SJCRH30 (cell line): ENCODE measurements at regions not wholly inside any gene's neighbourhood (a gene's known extent, or its start where the extent isn't known, plus 50 kb on each side); places are given as distances from the start of the nearest gene placed in this dataset.

Experiments
- DNase-seq, 2 experiments: peaks; one replicate each; pipeline ENCODE4 v3.0.0-alpha.2; 2015 to 2020
- H3K27ac ChIP-seq: fragments of 250-450 bp; sonication (Bioruptor Pico); 2 replicates; pipeline ENCODE4 v1.5.1; 2020; ENCODE audit warnings: mild to moderate bottlenecking, moderate library complexity
- H3K27me3 ChIP-seq: fragments of 250-450 bp; sonication (Bioruptor Pico); 2 replicates; pipeline ENCODE4 v1.5.1; 2020; ENCODE audit warnings: mild to moderate bottlenecking, moderate library complexity
- H3K36me3 ChIP-seq: fragments of 250-450 bp; sonication (Bioruptor Pico); 2 replicates; pipeline ENCODE4 v1.5.1; 2020; ENCODE audit warnings: mild to moderate bottlenecking, moderate library complexity
- H3K4me1 ChIP-seq: fragments of 250-450 bp; sonication (Bioruptor Pico); 2 replicates; pipeline ENCODE4 v1.5.1; 2020; ENCODE audit warnings: mild to moderate bottlenecking, moderate library complexity
- H3K4me3 ChIP-seq: fragments of 250-450 bp; sonication (Bioruptor Pico); 2 replicates; pipeline ENCODE4 v1.5.1; 2020; ENCODE audit warnings: mild to moderate bottlenecking, moderate library complexity
- H3K9me3 ChIP-seq: fragments of 250-450 bp; sonication (Bioruptor Pico); replicated peaks from 2 replicates; pipeline ENCODE4 v1.5.1; 2020; ENCODE audit warnings: mild to moderate bottlenecking, moderate library complexity

GRCh38 chr2:133780997-133781513 lies 212.8 kb upstream of the NCKAP5 start:
- H3K9me3 ChIP-seq = peaks cover 2% of the 10 kb centered on the region; the same call in 1 of the 2 replicates
- H3K27me3 ChIP-seq = peaks cover 12% of the 10 kb centered on the region; the same call in 1 of the 2 replicates
- H3K4me1 ChIP-seq = no peaks in the 10 kb centered on the region

GRCh38 chr2:133787207-133787606 lies 218.9 kb upstream of the NCKAP5 start:
- Histone ChIP-seq H3K4me1 (no peaks in the 10 kb centered on the region), H3K27ac (no peak overlapping the region), H3K9me3 (peaks cover 2% of the 10 kb centered on the region; the same call in 1 of the 2 replicates), H3K4me3 (no peak overlapping the region), H3K36me3 (no peaks in the 10 kb centered on the region), H3K27me3 (0 out of 2 replicates have a peak, but pooled peaks cover 5% of the 10 kb centered on the region)
- no peak for DNase-seq

More at GRCh38 chr2:133780997-133781513, 212.8 kb upstream of the NCKAP5 start:
- no peak for DNase-seq
- Histone ChIP-seq H3K36me3 (no peaks in the 10 kb centered on the region), H3K4me3 (no peak overlapping the region), H3K27ac (no peak overlapping the region)

- Histone ChIP-seq H3K9me3 (peaks cover 2% of the 10 kb centered on the region; the same call in 1 of the 2 replicates), H3K27ac (no peak overlapping the region), H3K36me3 (no peaks in the 10 kb centered on the region), H3K27me3 (0 out of 2 replicates have a peak, but pooled peaks cover 5% of the 10 kb centered on the region), H3K4me3 (no peak overlapping the region), H3K4me1 (no peaks in the 10 kb centered on the region)
- no peak for DNase-seq
Observed at GRCh38 chr2:133787651-133788050, 219.4 kb upstream of the NCKAP5 start.

DNA sequence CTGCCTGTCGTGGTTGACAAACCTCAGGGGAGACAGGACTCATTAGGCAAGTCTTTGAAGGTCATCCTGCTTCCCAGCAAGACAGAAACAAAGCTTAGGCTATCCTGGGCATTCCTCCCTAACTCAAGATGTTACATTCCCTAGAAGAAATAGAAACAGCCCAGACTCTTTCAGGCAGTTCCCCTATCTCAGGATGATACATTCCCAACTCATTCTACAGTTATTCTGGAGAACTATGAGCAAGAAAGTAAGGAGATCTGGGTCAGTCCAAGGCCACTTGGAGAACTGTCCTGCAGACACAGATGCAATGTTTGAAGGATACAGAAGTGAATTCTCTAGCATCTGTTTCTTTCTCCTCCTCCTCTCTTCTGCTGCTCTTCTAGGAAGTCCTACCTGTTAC lies 220.1 kb upstream of the NCKAP5 start:
- Histone ChIP-seq H3K36me3 (no peaks in the 10 kb centered on the region), H3K27me3 (0 out of 2 replicates have a peak, but pooled peaks cover 5% of the 10 kb centered on the region), H3K27ac (no peak overlapping the region), H3K9me3 (peaks cover 2% of the 10 kb centered on the region; the same call in 1 of the 2 replicates), H3K4me3 (no peak overlapping the region), H3K4me1 (no peaks in the 10 kb centered on the region)
- DNase-seq = no peak

- no peaks in the 10 kb centered on the region for H3K4me1 ChIP-seq
- H3K27ac ChIP-seq = no peak overlapping the region
- DNase-seq = no peak
- H3K9me3 ChIP-seq = peaks cover 2% of the 10 kb centered on the region; the same call in 1 of the 2 replicates
- H3K36me3 ChIP-seq = no peaks in the 10 kb centered on the region
- H3K27me3 ChIP-seq = 0 out of 2 replicates have a peak, but pooled peaks cover 5% of the 10 kb centered on the region
- H3K4me3 ChIP-seq = no peak overlapping the region
Observed at GRCh38 chr2:133789743-133790142, 221.5 kb upstream of the NCKAP5 start.

- Histone ChIP-seq H3K4me3 (no peak overlapping the region), H3K27ac (no peak overlapping the region), H3K36me3 (no peaks in the 10 kb centered on the region), H3K27me3 (0 out of 2 replicates have a peak, but pooled peaks cover 5% of the 10 kb centered on the region), H3K9me3 (no peaks in the 10 kb centered on the region; the same call in 1 of the 2 replicates), H3K4me1 (no peaks in the 10 kb centered on the region)
- no peak for DNase-seq
Observed at GRCh38 chr2:133790711-133791110, 222.4 kb upstream of the NCKAP5 start.

- H3K36me3 ChIP-seq = no peaks in the 10 kb centered on the region
- H3K4me1 ChIP-seq = no peaks in the 10 kb centered on the region
- H3K9me3 ChIP-seq = no peaks in the 10 kb centered on the region; the same call in 1 of the 2 replicates
- H3K4me3 ChIP-seq = no peak overlapping the region
- no peak overlapping the region for H3K27ac ChIP-seq
- DNase-seq = no peak
- H3K27me3 ChIP-seq = 0 out of 2 replicates have a peak, but pooled peaks cover 5% of the 10 kb centered on the region
Observed at GRCh38 chr2:133791191-133791590, 222.9 kb upstream of the NCKAP5 start.

DNA sequence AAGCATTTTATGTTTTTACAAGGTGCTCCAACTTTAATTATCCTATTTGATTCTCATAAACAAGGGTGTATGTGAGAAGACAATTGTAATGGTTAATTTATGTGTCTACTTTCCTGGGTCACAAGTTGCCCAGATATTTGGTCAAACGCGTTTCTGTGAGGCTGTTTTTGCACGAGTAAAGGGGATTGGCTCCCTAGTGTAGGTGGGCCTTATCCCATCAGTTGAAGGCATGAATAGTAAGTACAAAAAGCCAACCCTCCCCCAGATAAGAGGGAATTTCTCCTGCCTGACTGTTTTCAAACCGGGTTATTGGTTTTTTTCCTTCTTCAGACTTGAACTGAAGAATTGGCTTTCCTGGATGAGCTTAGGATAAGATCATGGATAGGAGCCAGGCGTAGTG lies 224.0 kb upstream of the NCKAP5 start:
- Histone ChIP-seq H3K27me3 (0 out of 2 replicates have a peak, but pooled peaks cover 5% of the 10 kb centered on the region), H3K27ac (no peak overlapping the region), H3K9me3 (no peaks in the 10 kb centered on the region; the same call in 1 of the 2 replicates), H3K36me3 (no peaks in the 10 kb centered on the region), H3K4me3 (no peak overlapping the region), H3K4me1 (no peaks in the 10 kb centered on the region)
- DNase-seq = no peak

DNA sequence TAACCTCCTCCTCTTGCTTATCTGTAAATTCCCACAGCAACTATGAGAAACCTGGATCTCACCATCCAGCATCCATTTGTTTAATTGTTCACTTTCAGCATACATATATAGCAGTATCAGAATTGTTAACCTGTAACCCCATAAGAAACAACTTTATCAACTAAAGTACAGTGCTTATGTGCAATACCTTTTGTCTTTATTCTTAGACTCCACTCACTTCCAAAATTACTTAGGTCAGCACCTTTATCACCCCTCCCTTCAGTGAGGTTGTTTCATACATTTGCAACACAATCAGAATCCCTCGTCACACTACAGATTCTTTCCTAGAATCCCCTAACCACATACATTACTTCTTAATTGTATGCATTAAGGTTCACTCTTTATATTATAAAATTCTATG lies 225.9 kb upstream of the NCKAP5 start:
- DNase-seq = no peak
- H3K9me3 ChIP-seq = no peaks in the 10 kb centered on the region; the same call in 1 of the 2 replicates

GRCh38 chr2:133801946-133802345 lies 233.7 kb upstream of the NCKAP5 start:
- no peak overlapping the region for H3K27ac ChIP-seq
- no peak for DNase-seq
- no peaks in the 10 kb centered on the region for H3K4me1 ChIP-seq
- H3K36me3 ChIP-seq = no peaks in the 10 kb centered on the region
- no peak overlapping the region for H3K4me3 ChIP-seq
- no peaks in the 10 kb centered on the region for H3K9me3 ChIP-seq
- H3K27me3 ChIP-seq = no peaks in the 10 kb centered on the region

More for the DNA sequence above, 225.9 kb upstream of the NCKAP5 start:
- H3K27ac ChIP-seq = no peak overlapping the region
- no peak overlapping the region for H3K4me3 ChIP-seq
- 0 out of 2 replicates have a peak, but pooled peaks cover 5% of the 10 kb centered on the region for H3K27me3 ChIP-seq
- H3K36me3 ChIP-seq = no peaks in the 10 kb centered on the region
- H3K4me1 ChIP-seq = no peaks in the 10 kb centered on the region

DNA sequence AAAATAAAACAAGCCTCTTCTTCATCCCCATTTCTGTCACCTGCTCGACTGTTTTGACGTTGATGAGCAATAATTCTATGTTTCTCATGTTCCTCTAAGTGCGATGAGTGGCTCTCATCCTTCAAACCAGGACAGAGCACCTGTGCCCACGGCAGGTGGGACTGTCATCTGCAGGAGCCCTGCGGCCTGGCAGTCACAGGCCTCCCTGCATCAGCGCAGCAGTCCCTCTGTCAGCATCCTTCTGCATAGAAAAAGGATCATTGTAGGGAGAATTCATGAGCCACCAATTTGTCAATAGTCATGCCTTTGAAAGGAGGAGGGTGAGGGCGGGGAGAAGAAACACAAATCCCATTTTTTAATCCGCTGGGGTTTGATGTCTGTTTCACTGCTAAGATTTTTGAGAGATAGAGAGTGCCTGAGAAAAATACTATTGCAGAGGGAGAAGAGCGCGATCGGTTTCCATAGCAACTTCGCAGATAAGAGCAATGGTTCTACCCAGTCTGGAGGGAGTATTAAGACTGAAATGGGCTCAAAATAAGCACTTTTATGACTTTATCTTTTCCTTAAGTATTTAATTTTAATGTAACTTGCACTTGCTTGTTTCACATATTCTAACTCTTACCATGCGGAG lies 234.3 kb upstream of the NCKAP5 start:
- Histone ChIP-seq H3K27me3 (no peaks in the 10 kb centered on the region), H3K4me1 (no peaks in the 10 kb centered on the region), H3K36me3 (no peaks in the 10 kb centered on the region), H3K27ac (no peak overlapping the region), H3K9me3 (no peaks in the 10 kb centered on the region), H3K4me3 (no peak overlapping the region)
- DNase-seq = no peak

DNA sequence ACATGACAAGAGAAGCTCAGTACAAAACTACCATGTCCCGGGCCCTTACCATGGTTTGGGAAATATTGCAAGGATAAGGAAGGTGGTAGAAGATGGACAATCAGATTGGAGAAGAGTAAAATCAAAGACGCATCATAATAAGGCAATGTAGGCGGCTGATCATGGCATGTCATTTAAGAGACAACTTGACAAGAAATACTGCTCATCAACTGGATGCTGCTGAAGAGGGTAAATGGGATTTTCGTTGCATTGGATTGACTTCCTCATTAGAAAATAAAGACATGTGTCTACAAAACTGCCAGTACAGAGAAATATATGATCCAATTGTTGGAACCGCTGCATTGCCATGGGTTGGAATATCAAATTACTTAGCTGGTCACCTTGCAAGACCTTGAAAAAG lies 238.3 kb upstream of the NCKAP5 start:
- no peaks in the 10 kb centered on the region for H3K4me1 ChIP-seq
- H3K27ac ChIP-seq = no peak overlapping the region

GRCh38 chr2:133809485-133809884 lies 241.2 kb upstream of the NCKAP5 start:
- no peaks in the 10 kb centered on the region for H3K9me3 ChIP-seq
- no peaks in the 10 kb centered on the region for H3K36me3 ChIP-seq
- no peak overlapping the region for H3K27ac ChIP-seq
- no peaks in the 10 kb centered on the region; the same call in 1 of the 2 replicates for H3K27me3 ChIP-seq
- H3K4me1 ChIP-seq = no peaks in the 10 kb centered on the region
- no peak for DNase-seq
- no peak overlapping the region for H3K4me3 ChIP-seq

More for the DNA sequence above, 238.3 kb upstream of the NCKAP5 start:
- Histone ChIP-seq H3K4me3 (no peak overlapping the region), H3K9me3 (no peaks in the 10 kb centered on the region), H3K36me3 (no peaks in the 10 kb centered on the region), H3K27me3 (no peaks in the 10 kb centered on the region; the same call in 1 of the 2 replicates)
- DNase-seq = no peak

DNA sequence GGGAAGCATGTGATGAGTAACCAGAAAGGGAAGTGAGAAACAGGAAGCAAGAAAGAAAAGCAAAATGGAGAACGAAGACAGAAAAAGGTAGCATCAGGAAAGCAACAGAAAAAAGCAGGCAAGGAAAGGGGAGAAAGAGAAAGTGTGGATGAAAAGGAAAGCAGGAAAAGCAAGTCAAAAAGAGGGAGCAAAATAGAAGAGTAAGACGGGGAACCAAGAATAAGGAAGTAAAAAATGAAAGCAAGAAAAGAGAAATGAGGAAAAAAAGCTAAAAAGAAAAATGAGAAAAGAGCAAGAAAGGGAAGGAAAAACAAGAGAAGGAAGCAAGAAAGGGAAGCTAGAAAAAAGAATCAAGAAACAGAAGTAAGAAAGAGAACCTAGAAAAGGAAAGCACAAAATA lies 242.3 kb upstream of the NCKAP5 start:
- no peaks in the 10 kb centered on the region; the same call in 1 of the 2 replicates for H3K27me3 ChIP-seq

DNA sequence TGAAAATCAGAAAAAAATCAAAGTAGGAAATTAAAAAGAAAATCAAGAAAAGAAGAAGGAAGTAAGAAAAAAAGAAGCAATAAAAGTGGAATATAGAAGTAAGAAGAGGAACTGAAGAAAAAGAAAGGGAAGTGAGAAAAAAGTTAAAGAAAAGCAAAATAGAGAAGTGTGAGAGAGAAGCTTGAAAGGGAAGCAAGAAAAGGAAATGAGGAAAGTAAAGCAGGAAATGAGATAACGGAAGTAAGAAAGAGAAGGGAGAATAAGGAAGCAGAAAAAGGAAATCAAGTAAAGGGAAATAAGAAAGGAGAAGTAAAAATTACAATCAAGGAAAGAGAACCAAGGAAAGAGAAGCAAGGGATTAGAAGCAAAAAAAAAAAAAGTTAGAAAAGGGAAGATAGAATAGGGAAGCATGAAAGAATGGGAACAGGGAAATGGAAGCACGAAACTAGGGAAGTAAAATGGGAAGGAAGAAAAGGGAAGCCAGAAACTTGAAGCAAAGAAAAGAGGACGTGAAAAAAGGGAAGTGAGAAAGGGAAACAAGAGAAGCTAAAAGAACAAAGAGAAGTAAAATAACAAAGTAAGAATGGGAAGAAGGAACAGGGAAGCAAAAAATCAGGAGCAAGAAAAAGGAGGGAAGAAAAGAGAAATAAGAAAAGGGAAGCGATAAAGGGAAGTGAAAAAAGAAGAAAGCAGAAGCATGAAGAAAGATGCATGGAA lies 243.3 kb upstream of the NCKAP5 start:
- H3K27me3 ChIP-seq = no peaks in the 10 kb centered on the region; the same call in 1 of the 2 replicates
- no peak for DNase-seq
- no peaks in the 10 kb centered on the region for H3K9me3 ChIP-seq
- H3K4me1 ChIP-seq = no peaks in the 10 kb centered on the region
- H3K27ac ChIP-seq = no peak overlapping the region
- no peaks in the 10 kb centered on the region for H3K36me3 ChIP-seq
- no peak overlapping the region for H3K4me3 ChIP-seq

More for the DNA sequence above, 242.3 kb upstream of the NCKAP5 start:
- Histone ChIP-seq H3K9me3 (no peaks in the 10 kb centered on the region), H3K4me3 (no peak overlapping the region), H3K27ac (no peak overlapping the region), H3K4me1 (no peaks in the 10 kb centered on the region), H3K36me3 (no peaks in the 10 kb centered on the region)
- no peak for DNase-seq
